IgD-negative memory B cell (primary cell): ENCODE measurements at regions not wholly inside any gene's neighbourhood (a gene's known extent, or its start where the extent isn't known, plus 50 kb on each side); places are given as distances from the start of the nearest gene placed in this dataset.

Experiments used
- H3K27ac Mint-ChIP-seq, 3 donors: one replicate each; pipeline ENCODE4 v1.8.0; 2020 to 2022; ENCODE audit warnings: mild to moderate bottlenecking in 3 of 3, mixed read lengths in 3 of 3, moderate library complexity in 1 of 3
- H3K27me3 Mint-ChIP-seq: one replicate; pipeline ENCODE4 v1.8.0; 2021; ENCODE audit warnings: mixed read lengths
- H3K36me3 Mint-ChIP-seq: one replicate; pipeline ENCODE4 v1.8.0; 2020; ENCODE audit warnings: mild to moderate bottlenecking, mixed read lengths
- H3K4me1 Mint-ChIP-seq, 3 donors: one replicate each; pipeline ENCODE4 v1.8.0; 2020 to 2022; ENCODE audit warnings: mixed read lengths in 3 of 3, mild to moderate bottlenecking in 1 of 3
- H3K4me3 Mint-ChIP-seq, 4 donors: one replicate each; pipeline ENCODE4 v1.8.0; 2020 to 2022; ENCODE audit warnings: mild to moderate bottlenecking in 4 of 4, mixed read lengths in 4 of 4, moderate library complexity in 3 of 4
- H3K9me3 Mint-ChIP-seq, 3 donors: one replicate each; pipeline ENCODE4 v1.8.0; 2020 to 2021; ENCODE audit warnings: mixed read lengths in 3 of 3, mild to moderate bottlenecking in 1 of 3

GRCh38 chr11:90363739-90364138 lies 140.9 kb upstream of the CHORDC1 start:
- Mint-ChIP-seq H3K27ac (no peak overlapping the region), H3K27me3 (no peaks in the 10 kb centered on the region), H3K4me1 (no peaks in the 10 kb centered on the region), H3K36me3 (no peaks in the 10 kb centered on the region), H3K4me3 (no peak overlapping the region), H3K9me3 (no peaks in the 10 kb centered on the region)

DNA sequence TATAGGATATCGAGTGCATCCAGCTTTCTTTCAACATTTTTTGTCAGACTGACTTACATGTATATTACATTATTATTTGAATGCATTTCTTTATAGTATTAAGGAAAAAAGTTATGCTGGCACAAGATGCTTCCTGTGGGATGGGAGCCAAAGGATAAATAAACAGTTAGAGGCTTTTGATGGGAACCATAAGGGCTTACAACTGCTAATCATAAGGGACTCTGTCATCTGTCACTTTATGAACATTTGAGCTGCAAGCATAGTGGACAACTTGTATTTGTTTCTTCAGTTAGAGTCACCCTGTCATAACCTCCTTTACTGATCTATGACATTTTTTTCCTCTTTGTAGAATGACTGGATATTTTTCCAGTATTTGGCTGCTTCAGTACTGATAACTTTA lies 132.4 kb upstream of the CHORDC1 start:
- no peak overlapping the region for H3K27ac Mint-ChIP-seq

GRCh38 chr11:90349731-90350130 lies 126.9 kb upstream of the CHORDC1 start:
- no peak overlapping the region for H3K4me3 Mint-ChIP-seq
- H3K36me3 Mint-ChIP-seq = no peaks in the 10 kb centered on the region
- peaks cover 1% of the 10 kb centered on the region for H3K27me3 Mint-ChIP-seq
- no peaks in the 10 kb centered on the region for H3K9me3 Mint-ChIP-seq
- no peak overlapping the region for H3K27ac Mint-ChIP-seq
- no peaks in the 10 kb centered on the region for H3K4me1 Mint-ChIP-seq

More for the DNA sequence above, 132.4 kb upstream of the CHORDC1 start:
- H3K4me1 Mint-ChIP-seq = no peaks in the 10 kb centered on the region
- H3K9me3 Mint-ChIP-seq = peaks cover 0 to 2% (median 0%) of the 10 kb centered on the region in 3 donors
- H3K27me3 Mint-ChIP-seq = peaks cover 1% of the 10 kb centered on the region
- H3K4me3 Mint-ChIP-seq = no peak overlapping the region
- no peaks in the 10 kb centered on the region for H3K36me3 Mint-ChIP-seq

GRCh38 chr11:90344546-90344945 lies 121.7 kb upstream of the CHORDC1 start:
- Mint-ChIP-seq H3K4me3 (no peak overlapping the region), H3K9me3 (peaks cover 0 to 2% (median 0%) of the 10 kb centered on the region in 3 donors), H3K4me1 (peaks cover 0 to 2% (median 0%) of the 10 kb centered on the region in 3 donors), H3K27ac (no peak overlapping the region), H3K27me3 (no peaks in the 10 kb centered on the region), H3K36me3 (no peaks in the 10 kb centered on the region)

GRCh38 chr11:90343673-90344072 lies 120.8 kb upstream of the CHORDC1 start:
- Mint-ChIP-seq H3K4me1 (peaks cover 0 to 2% (median 0%) of the 10 kb centered on the region in 3 donors), H3K9me3 (peaks cover 0 to 2% (median 0%) of the 10 kb centered on the region in 3 donors), H3K27me3 (no peaks in the 10 kb centered on the region), H3K4me3 (no peak overlapping the region), H3K27ac (no peak overlapping the region), H3K36me3 (no peaks in the 10 kb centered on the region)

DNA sequence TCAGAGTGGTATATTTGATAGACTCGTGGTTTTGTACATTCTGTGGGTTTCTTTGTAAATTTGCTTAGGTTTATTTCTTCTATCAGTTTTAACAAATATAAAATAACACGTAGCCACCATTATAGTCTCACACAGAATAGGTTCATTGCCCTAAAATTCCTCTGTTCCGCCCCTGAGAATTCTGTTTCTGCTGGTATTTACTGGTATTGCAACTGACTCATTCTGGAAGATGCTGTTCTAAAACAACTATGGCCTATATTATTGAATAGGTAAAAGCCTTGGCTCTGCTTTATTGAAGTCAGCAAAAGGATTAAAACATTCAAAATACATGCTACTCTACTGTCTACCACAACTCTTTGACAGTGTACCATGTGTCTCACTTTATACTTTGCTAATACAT lies 119.1 kb upstream of the CHORDC1 start:
- Mint-ChIP-seq H3K4me1 (peaks cover 0 to 2% (median 0%) of the 10 kb centered on the region in 3 donors), H3K4me3 (no peak overlapping the region), H3K27me3 (no peaks in the 10 kb centered on the region), H3K9me3 (peaks cover 0 to 2% (median 0%) of the 10 kb centered on the region in 3 donors), H3K36me3 (no peaks in the 10 kb centered on the region), H3K27ac (no peak overlapping the region)

- Mint-ChIP-seq H3K36me3 (no peaks in the 10 kb centered on the region), H3K27ac (no peak overlapping the region), H3K4me1 (no peaks in the 10 kb centered on the region), H3K9me3 (peaks cover 0 to 2% (median 0%) of the 10 kb centered on the region in 3 donors), H3K4me3 (no peak overlapping the region), H3K27me3 (no peaks in the 10 kb centered on the region)
Measured at GRCh38 chr11:90332415-90332814, 109.6 kb upstream of the CHORDC1 start.

- Mint-ChIP-seq H3K27ac (no peak overlapping the region), H3K36me3 (no peaks in the 10 kb centered on the region), H3K9me3 (peaks cover 0 to 2% (median 0%) of the 10 kb centered on the region in 3 donors), H3K4me1 (no peaks in the 10 kb centered on the region), H3K4me3 (no peak overlapping the region), H3K27me3 (no peaks in the 10 kb centered on the region)
Measured at GRCh38 chr11:90330632-90331031, 107.8 kb upstream of the CHORDC1 start.

DNA sequence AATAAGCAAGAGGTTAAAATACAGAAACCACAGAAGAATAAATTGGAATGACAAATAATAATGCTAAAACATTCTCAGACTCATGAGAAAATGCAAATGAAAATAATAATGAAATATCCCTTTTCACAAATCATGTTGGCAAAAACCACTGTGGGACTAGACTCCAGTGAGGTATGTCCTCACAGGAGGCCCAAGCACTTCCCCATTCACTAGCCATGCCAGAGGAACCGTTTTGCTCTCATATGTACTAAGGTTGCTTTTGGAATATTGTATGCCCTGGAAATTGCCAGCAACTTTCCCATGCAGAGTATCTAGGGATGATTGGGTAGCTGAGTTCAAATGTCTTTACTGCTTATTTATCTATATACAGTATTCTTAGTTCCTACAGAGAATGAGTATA lies 106.2 kb upstream of the CHORDC1 start:
- Mint-ChIP-seq H3K9me3 (peaks cover 0 to 4% (median 4%) of the 10 kb centered on the region in 3 donors), H3K27me3 (no peaks in the 10 kb centered on the region), H3K27ac (no peak overlapping the region), H3K36me3 (no peaks in the 10 kb centered on the region), H3K4me1 (no peaks in the 10 kb centered on the region), H3K4me3 (no peak overlapping the region)

- no peaks in the 10 kb centered on the region for H3K36me3 Mint-ChIP-seq
- H3K4me1 Mint-ChIP-seq = peaks cover 0 to 2% (median 0%) of the 10 kb centered on the region in 3 donors
- no peak overlapping the region for H3K4me3 Mint-ChIP-seq
- peaks cover 1 to 6% (median 5%) of the 10 kb centered on the region in 3 donors for H3K9me3 Mint-ChIP-seq
- no peak overlapping the region for H3K27ac Mint-ChIP-seq
- H3K27me3 Mint-ChIP-seq = no peaks in the 10 kb centered on the region
Measured at GRCh38 chr11:90326647-90327046, 103.8 kb upstream of the CHORDC1 start.

- Mint-ChIP-seq H3K9me3 (peaks cover 1 to 12% (median 8%) of the 10 kb centered on the region in 3 donors), H3K27me3 (no peaks in the 10 kb centered on the region), H3K27ac (no peak overlapping the region), H3K36me3 (peaks cover 2% of the 10 kb centered on the region), H3K4me3 (no peak overlapping the region), H3K4me1 (peaks cover 0 to 4% (median 0%) of the 10 kb centered on the region in 3 donors)
Measured at GRCh38 chr11:90323289-90323688, 100.4 kb upstream of the CHORDC1 start.

DNA sequence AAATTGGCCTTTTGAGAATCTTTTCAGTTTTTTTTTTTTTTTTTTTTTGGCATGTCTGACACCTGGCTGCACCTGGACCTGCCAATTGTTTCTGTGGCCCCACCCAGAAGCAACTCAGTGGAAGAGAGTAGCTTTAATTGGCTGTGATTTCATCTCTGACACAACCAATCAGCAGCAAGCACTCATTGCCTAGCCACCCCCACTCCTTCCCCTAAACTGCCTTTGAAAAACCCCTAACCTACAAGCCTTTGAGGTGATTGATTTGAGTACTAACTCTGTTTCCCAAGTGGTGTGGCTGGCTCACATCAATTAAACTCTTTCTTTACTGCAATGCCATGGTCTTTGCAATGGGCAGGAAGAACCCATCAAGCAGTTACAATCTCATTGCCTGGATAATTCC lies 98.2 kb upstream of the CHORDC1 start:
- no peak overlapping the region for H3K27ac Mint-ChIP-seq
- H3K9me3 Mint-ChIP-seq = peaks cover 1 to 12% (median 8%) of the 10 kb centered on the region in 3 donors
- H3K4me3 Mint-ChIP-seq = no peak overlapping the region
- peaks cover 2% of the 10 kb centered on the region for H3K36me3 Mint-ChIP-seq
- H3K27me3 Mint-ChIP-seq = no peaks in the 10 kb centered on the region
- peaks cover 0 to 4% (median 0%) of the 10 kb centered on the region in 3 donors for H3K4me1 Mint-ChIP-seq

- peaks cover 2% of the 10 kb centered on the region for H3K36me3 Mint-ChIP-seq
- no peaks in the 10 kb centered on the region for H3K27me3 Mint-ChIP-seq
- no peak overlapping the region for H3K4me3 Mint-ChIP-seq
- H3K4me1 Mint-ChIP-seq = peaks cover 0 to 2% (median 0%) of the 10 kb centered on the region in 3 donors
- peaks cover 0 to 7% (median 3%) of the 10 kb centered on the region in 3 donors for H3K9me3 Mint-ChIP-seq
- H3K27ac Mint-ChIP-seq = no peak overlapping the region
Measured at GRCh38 chr11:90318651-90319050, 95.8 kb upstream of the CHORDC1 start.

DNA sequence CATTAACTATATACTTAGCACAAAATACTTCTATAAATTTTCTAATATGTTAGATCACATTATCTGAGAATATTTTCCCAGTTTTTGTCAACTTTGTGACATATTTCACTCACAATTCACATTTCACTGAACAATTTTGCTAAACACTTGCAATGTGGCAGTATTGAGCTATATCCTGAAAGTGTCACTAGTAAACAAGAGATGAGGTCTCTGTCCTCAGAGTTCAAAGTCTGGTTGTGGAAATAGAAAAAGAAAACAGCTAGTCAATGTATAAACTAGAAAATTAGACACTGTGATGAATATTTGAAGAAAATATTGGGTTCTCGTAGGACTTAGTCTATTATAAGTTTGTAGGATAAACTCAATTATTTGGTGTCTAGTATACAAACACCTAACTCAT lies 87.4 kb upstream of the CHORDC1 start:
- Mint-ChIP-seq H3K36me3 (no peaks in the 10 kb centered on the region), H3K4me1 (no peaks in the 10 kb centered on the region), H3K27me3 (peaks cover 1% of the 10 kb centered on the region), H3K27ac (no peak overlapping the region), H3K9me3 (peaks cover 0 to 2% (median 0%) of the 10 kb centered on the region in 3 donors), H3K4me3 (no peak overlapping the region)

DNA sequence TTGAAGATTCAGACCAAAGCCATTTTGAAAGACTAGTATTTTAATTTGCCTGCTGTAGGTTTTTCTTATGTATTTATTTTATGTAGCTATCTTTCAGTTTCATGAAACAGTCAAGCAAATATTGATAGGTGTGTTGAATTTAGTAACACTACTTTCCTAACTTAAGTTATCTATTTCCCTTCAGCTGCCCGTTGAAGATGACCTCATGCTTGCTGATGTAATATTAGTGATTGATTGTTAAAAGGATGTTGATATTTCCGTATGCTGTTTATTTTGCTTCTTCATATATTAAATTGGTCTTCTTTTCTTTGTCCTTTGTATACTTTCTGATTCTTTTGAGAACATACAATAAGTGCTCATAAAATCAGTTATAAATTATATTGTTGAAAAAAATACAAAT lies 86.8 kb upstream of the CHORDC1 start:
- peaks cover 1% of the 10 kb centered on the region for H3K27me3 Mint-ChIP-seq
- H3K9me3 Mint-ChIP-seq = peaks cover 0 to 2% (median 0%) of the 10 kb centered on the region in 3 donors
- no peak overlapping the region for H3K27ac Mint-ChIP-seq
- no peaks in the 10 kb centered on the region for H3K36me3 Mint-ChIP-seq
- no peak overlapping the region for H3K4me3 Mint-ChIP-seq
- H3K4me1 Mint-ChIP-seq = no peaks in the 10 kb centered on the region

DNA sequence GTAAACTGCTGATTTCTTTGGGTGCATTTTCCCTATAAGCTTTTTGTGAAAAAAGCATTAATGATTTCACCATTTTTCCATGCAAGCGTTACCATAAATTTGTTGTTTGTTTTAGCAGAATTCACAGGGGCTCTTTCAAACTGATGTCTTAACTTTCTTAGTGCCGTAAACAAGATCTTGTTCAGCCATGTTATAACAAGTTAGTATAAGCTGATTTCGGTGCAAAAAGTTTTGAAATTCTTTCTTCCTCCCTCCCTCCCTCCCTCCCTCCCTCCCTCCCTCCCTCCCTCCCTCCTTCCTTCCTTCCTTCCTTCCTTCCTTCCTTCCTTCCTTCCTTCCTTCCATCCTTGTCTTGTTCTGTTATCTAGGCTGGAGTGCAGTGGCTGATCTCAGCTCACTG lies 71.7 kb upstream of the CHORDC1 start:
- H3K27me3 Mint-ChIP-seq = peaks cover 1% of the 10 kb centered on the region
- peaks cover 0 to 3% (median 0%) of the 10 kb centered on the region in 3 donors for H3K9me3 Mint-ChIP-seq
- H3K36me3 Mint-ChIP-seq = no peaks in the 10 kb centered on the region
- H3K4me1 Mint-ChIP-seq = peaks cover 0 to 1% (median 0%) of the 10 kb centered on the region in 3 donors
- no peak overlapping the region for H3K27ac Mint-ChIP-seq
- no peak overlapping the region for H3K4me3 Mint-ChIP-seq
